HG03039 (cell line): ENCODE measurements at regions not wholly inside any gene's neighbourhood (a gene's known extent, or its start where the extent isn't known, plus 50 kb on each side); places are given as distances from the start of the nearest gene placed in this dataset.

Source experiments
- ATAC-seq: cut with Tn5 transposase; IDR thresholded peaks from one replicate; pipeline ENCODE4 v1.9.1; 2021; ENCODE audit warnings: mild to moderate bottlenecking, moderate library complexity; ENCODE audit not compliant: unreplicated experiment

DNA sequence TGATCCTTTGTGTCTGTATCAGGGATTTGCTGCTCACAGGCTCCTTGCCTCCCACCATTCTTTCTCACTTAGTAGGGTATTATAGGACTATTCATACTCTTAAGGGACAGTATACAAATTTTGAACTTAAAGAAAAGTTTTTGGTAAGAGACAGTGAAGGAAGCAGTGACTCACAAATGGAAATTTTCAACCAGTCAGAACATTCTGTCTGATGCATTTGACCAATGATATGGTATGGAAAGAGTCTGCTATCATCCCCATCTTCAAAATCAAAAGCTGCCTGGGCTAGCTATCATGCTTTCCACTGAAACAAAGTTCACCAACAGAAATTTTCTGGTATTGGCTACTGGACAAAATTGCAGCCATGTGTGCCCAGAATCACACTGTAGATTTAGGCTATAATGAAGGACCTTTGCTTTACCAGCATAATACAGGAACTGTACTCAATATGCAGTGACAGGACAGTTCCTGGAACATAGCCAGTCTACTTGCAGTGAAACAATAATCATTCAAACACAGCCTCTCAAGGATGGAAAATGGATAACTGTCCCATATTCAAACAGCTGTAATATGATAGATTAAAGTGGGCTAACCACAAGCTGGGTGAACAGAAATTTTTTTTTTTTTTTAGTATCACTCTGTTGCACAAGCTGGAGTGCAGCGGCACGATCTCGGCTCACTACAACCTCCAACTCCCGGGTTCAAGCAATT lies 109.0 kb upstream of the ACSL4 start:
- ATAC-seq = no peak

DNA sequence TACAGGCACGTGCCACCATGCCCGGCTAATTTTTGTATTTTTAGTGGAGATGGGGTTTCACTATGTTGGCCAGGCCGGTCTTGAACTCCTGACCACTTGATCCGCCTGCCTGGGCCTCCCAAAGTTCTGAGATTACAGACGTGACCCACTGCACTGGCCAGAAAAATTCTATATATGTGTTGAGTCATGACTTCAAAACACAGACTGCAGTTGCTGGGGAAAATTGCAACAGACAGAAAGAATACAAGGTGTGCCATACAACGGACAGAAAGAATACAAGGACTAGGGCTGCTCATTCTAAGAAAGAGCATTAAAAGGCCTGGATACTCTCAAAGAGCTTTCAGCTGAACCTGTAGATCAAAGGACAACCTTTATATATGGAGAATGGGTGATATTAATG lies 109.6 kb upstream of the ACSL4 start:
- ATAC-seq = no peak

GRCh38 chrX:109843963-109844751 lies 111.1 kb upstream of the ACSL4 start:
- ATAC-seq = no peak

- ATAC-seq = no peak
Observed at GRCh38 chrX:109844986-109845385, 111.9 kb upstream of the ACSL4 start.

- ATAC-seq = no peak
Observed at GRCh38 chrX:109845996-109846395, 112.9 kb upstream of the ACSL4 start.

DNA sequence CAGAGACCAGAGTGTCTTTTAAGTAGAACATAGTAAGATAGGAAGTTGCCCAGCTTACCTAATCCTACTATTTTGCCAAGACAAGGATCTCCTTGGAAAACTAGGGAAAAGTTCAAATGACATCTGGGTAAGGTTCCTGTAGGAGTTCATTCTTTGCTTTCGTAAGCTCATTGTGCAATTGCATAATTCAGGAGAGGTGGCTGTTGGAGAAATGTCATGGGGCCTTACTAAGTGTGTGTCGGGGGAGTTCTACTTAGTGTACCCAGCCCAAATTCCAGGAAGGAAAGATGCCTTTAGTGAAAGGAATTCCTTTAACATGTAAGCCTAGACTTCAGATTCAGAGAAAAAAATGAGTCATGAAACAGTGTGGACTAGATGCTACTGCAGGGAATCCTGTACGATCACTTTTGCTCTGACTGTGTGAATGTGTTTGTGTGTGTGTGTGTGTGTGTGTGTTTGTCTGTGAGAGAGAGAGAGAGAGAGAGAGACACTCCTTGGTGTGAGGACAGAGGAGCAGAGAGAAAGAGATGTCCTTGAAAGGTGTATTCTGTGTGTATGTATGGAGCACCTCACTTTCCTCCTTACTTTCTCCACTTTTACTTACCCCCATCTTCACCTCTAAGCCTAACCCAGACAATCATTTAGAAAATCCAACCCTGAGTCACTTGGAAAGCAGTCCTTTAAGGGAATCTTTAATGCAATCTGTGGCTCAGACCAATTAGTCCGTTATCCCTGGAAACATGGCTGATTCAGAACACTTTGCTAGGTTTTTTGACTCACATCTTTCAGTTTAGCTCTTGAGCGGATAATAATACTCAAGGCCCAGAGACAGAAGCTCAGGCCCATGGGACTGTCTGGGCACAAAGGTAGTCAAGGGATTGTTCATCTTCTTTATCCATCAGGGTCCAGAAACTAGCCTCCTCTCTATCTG lies 114.5 kb upstream of the ACSL4 start:
- ATAC-seq = no peak

DNA sequence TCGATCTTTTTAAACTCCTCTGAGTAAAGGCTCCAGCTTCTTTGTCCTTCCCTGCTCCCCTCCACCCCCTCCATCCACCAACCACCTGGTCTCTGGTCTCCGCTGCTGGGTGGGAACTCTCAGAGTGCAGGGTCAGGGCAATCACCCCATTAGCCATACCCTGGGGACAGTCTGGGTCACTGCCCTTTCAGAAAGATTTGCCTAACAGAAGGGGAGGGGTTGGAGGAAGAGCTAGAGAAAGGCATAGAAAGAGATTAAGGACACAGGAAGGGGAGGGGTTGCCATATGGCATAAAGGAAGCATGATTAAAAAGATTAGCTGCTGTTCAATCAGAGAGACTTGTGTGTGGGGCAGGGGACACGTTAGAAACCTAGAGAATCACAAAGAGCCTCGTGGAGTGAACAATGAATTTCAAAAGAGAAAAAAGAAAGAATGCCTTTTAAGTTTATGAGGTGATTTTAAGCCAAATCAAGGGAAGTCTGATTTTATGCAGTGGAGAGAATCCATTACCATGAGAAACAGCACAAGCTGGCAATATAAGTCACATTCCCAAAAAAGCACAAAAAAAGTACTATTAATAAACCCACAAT lies 115.5 kb upstream of the ACSL4 start:
- ATAC-seq = no peak

DNA sequence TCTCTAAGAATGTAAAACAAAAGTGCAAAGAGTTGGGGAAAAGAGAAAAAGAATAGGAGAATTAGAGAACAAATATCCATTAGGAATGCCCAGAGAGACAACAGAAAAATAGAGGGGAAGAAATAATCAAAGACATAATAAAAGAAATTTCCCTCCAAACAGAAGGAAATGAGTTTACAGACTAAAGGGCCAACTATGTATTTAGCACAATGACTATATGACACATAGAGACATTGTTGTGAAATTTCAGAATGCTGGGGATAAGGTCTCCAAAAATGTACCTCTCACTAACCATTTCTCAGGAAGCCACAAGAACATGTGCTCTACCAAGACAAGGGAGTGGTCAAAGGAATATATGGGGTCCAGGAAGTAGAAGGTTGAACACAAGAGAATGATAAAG lies 121.0 kb upstream of the ACSL4 start:
- no peak for ATAC-seq

GRCh38 chrX:109855501-109855900 lies 122.4 kb upstream of the ACSL4 start:
- ATAC-seq = no peak

DNA sequence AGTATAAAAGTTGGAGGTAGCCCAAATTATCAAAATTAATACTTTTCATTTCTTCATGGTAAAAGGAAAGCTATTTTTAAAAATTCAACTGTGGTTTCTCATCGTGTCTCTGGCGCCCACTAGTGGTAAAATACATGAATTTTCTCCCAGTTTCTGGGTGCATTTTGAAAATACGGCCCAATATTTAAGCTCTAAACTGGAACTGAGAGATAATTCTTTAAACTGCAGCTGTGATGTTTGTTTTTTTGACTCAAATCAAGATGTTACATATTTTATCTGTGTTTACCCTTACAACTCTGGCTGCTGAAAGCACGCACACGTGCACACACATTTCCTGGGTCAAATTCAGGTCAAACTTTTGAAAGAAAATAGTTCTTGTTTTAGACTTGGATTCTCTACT lies 123.9 kb upstream of the ACSL4 start:
- ATAC-seq = no peak

GRCh38 chrX:109857584-109858228 lies 124.6 kb upstream of the ACSL4 start:
- no peak for ATAC-seq

DNA sequence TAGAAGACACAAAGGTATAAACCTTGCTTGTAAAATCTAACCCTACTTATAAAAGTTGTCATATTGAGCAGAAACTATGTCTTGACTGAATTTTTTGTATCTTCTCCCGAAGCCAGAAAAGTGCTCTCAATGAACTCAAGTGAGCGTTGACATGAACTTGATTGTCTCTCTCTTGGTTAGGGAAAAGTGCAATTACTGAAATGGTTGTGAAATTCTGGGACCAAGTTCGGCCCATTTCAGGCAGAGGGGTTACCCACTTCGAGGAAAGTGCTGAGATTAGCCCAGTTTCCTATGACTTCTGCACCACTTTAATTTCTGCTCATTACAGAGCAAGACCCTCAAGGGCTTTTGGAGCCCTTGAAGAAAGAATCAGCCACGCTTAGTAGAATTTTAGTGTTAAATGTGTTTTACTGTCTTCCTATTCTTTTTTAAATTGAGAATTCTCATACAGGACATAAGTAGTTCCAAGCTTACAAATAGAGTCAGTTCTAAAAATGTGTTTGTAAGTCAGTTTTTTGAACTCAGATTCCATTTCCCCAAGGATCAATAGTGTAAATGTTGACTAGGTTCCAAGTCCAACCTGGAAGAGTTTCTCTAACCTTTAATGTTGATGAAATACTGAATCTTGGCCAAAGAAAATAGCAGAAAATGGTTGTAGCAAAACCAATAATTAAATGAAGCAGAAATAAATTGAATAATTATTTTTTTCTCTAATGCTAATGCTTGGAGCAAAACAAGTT lies 125.7 kb upstream of the ACSL4 start:
- ATAC-seq = no peak

DNA sequence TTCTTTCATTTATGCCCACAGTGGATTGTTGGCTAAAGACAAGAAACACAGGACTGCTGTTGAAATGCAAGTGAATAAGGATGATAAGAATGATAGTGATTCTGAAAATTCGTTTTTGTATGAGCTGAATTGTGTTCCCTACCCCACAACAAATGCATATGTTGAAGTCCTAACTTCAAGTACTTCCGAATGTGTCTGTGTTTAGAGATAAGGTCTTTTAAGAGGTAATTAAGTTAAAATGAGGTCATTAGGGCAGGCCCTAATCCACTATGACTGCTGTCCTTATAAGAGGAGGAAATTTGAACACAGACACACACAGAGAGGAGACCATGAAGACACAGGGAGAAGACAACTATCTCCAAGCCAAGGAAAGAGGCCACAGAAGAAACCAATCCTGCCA lies 126.6 kb upstream of the ACSL4 start:
- no peak for ATAC-seq

GRCh38 chrX:109862433-109862832 lies 129.4 kb upstream of the ACSL4 start:
- no peak for ATAC-seq

- ATAC-seq = no peak
Observed at GRCh38 chrX:109863811-109864210, 130.8 kb upstream of the ACSL4 start.

GRCh38 chrX:109871121-109871888 lies 131.6 kb upstream of the TMEM164 start:
- ATAC-seq = no peak

DNA sequence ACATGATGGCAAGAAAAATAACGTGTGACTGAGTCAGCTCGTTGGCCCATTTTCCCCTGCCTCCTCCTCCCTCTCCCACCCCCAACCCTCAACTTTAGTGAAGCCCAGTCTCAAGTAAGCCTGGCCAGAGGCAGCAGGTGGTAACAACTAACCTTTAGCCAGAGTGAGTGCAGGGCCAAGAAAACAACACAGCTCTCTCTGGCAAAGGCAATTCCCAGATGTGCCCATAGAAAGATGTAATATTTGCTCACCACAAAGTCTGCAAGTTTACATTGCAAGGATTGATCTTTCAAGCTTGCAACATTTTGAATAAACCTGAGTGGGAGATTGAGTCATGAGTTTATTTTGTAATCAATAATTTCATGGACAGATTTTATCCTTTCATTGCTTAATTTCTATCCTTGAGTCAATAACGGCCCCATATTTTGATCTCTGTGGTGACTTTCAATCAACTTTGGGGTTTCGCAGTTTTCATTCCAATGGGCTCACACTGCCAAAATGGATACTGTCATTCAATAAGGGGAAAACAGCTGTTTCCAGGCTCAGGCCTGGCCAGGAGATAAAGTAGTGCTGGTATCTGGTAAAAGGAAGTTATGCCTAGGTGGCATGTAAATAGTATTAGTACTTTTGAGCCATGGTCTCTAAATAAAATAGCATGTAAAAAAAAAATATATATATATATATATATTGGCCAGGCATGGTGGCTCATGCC lies 130.7 kb upstream of the TMEM164 start:
- no peak for ATAC-seq

DNA sequence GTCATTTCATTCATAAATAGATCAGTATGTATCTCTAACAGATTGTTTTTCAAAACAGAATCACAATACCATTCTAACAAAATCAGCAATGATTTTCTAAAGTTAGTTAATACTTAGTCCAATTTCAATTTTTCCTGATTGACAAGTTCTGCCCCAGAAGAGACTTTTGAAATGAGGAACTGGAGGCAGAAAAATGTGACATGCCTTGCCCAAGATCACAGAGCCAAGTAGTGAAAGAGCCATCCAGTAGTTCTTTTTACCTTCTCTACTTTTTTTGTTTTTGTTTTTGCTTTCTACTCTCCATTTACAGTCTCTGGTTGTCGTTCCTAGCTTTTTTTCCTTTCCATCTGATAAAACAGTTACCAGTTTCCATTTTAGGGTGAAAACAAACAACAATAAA lies 129.3 kb upstream of the TMEM164 start:
- ATAC-seq = no peak

DNA sequence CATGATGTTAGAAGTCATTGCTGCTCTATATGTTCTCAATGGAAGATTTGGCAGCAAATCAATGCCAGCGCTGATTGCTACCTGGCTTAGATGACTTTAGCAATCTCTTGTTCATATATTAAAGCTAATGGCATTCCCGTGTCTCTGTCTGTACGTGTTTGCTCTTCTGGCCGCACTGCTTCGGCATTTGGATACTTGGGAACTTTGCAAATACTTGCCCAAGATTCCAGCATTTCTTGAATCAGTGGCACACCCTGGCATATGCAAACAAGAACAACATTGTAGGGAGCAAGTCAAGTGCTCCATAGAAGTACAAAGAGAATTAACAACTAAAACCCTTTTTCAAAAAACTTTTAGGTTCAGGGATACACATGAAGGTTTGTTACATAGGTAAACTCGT lies 128.9 kb upstream of the TMEM164 start:
- ATAC-seq = no peak
